PFSK-1 (cell line): ENCODE measurements at regions not wholly inside any gene's neighbourhood (a gene's known extent, or its start where the extent isn't known, plus 50 kb on each side); places are given as distances from the start of the nearest gene placed in this dataset.

Experiments used
- FOXP2 ChIP-seq: optimal IDR thresholded peaks from 2 replicates; pipeline ENCODE3; 2011; ENCODE audit warnings: borderline replicate concordance, control low read depth, inconsistent platforms; ENCODE audit not compliant: insufficient read depth; ENCODE audit errors: extremely low read length, extremely low read depth
- POLR2AphosphoS5 ChIP-seq: IDR thresholded peaks from 2 replicates; pipeline ENCODE4 v1.6.1; 2012; ENCODE audit warnings: low read depth, mild to moderate bottlenecking, control low read depth, low read length, moderate library complexity
- REST ChIP-seq, 2 experiments: IDR thresholded peaks; 2 replicates each; pipeline versions ENCODE4 v1.6.1 to v1.8.0; 2011 to 2012; ENCODE audit warnings: low read depth in 2 of 2, low read length in 2 of 2, control low read depth in 1 of 2, inconsistent platforms in 1 of 2, mild to moderate bottlenecking in 1 of 2, moderate library complexity in 1 of 2; ENCODE audit not compliant: insufficient read depth in 1 of 2
- SIN3A ChIP-seq: IDR thresholded peaks from 2 replicates; pipeline ENCODE4 v1.6.1; 2012; ENCODE audit warnings: mild to moderate bottlenecking, low read length, moderate library complexity, borderline replicate concordance; ENCODE audit not compliant: insufficient read depth
- TAF1 ChIP-seq: IDR thresholded peaks from 2 replicates; pipeline ENCODE4 v1.6.1; 2012; ENCODE audit warnings: low read length, control low read depth, borderline replicate concordance; ENCODE audit not compliant: insufficient read depth

GRCh38 chr9:108015690-108016089 is 526.1 kb upstream of the KLF4 start:
- TF ChIP-seq SIN3A = no peak
- TF ChIP-seq TAF1 = no peak
- TF ChIP-seq REST (IDR thresholded peaks at IDR 0.05; ENCODE audit: insufficient read depth in 1 of 2, low read depth in 2 of 2, low read length in 2 of 2) = no peak
- no peak for TF ChIP-seq FOXP2
- TF ChIP-seq POLR2AphosphoS5 = no peak

- no peak for TF ChIP-seq POLR2AphosphoS5
Measured at GRCh38 chr9:108014353-108014752, 524.8 kb upstream of the KLF4 start.

GRCh38 chr9:108012886-108013665 is 523.5 kb upstream of the KLF4 start:
- no peak for TF ChIP-seq TAF1
- TF ChIP-seq FOXP2 = no peak

- TF ChIP-seq REST (IDR thresholded peaks at IDR 0.05; ENCODE audit: insufficient read depth in 1 of 2, low read depth in 2 of 2, low read length in 2 of 2) = no peak
- no peak for TF ChIP-seq TAF1
- TF ChIP-seq SIN3A = no peak
- no peak for TF ChIP-seq FOXP2
- no peak for TF ChIP-seq POLR2AphosphoS5
Measured at GRCh38 chr9:108012405-108012804, 522.8 kb upstream of the KLF4 start.

GRCh38 chr9:108003526-108003925 is 514.0 kb upstream of the KLF4 start:
- TF ChIP-seq POLR2AphosphoS5 = no peak
- no peak for TF ChIP-seq TAF1
- TF ChIP-seq SIN3A = no peak
- no peak for TF ChIP-seq REST (IDR thresholded peaks at IDR 0.05; ENCODE audit: insufficient read depth in 1 of 2, low read depth in 2 of 2, low read length in 2 of 2)
- no peak for TF ChIP-seq FOXP2

- TF ChIP-seq SIN3A (no peak), REST (IDR thresholded peaks at IDR 0.05; ENCODE audit: insufficient read depth in 1 of 2, low read depth in 2 of 2, low read length in 2 of 2) (no peak), POLR2AphosphoS5 (no peak), TAF1 (no peak), FOXP2 (no peak)
Measured at GRCh38 chr9:108002371-108002956, 512.9 kb upstream of the KLF4 start.
